Activated CD4-positive, alpha-beta T cell treated with anti-CD3 and anti-CD28 coated beads, Interleukin-2, Interleukin-4, amounts not matched to agents 100 ng/mL and 50 ng/mL, durations not matched to agents 16 hours and 8 hours (primary cell): ENCODE measurements at regions not wholly inside any gene's neighbourhood (a gene's known extent, or its start where the extent isn't known, plus 50 kb on each side); places are given as distances from the start of the nearest gene placed in this dataset.
"Not testable (repeated sequence)": the region's sequence is repeated elsewhere in the genome, so short reads cannot be mapped to it uniquely, and the experiment has no call there.

Experiments used
- DNase-seq: peaks from one replicate; pipeline ENCODE4 v3.0.0-alpha.2; 2020; ENCODE audit warnings: low spot score

DNA sequence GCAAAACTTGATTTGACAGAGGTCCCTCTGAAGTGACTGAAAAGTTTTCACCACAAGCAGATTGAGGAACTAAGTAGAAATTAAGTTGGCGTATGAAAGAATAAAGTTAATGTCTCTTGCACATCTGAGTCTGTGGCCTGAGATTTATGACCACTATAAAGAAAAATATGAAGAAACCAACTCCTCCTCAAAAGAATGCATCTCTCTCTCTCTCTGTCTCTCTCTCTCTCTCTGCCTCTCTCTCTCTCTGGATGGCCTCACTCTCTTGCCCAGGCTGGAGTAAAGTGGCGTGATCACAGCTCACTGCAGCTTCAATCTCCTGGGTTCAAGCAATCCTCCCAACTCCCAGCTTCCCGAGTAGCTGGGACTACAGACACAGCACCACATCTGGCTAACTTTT lies 55.2 kb downstream of the RPL22L1 start:
- DNase-seq, result no peak

DNA sequence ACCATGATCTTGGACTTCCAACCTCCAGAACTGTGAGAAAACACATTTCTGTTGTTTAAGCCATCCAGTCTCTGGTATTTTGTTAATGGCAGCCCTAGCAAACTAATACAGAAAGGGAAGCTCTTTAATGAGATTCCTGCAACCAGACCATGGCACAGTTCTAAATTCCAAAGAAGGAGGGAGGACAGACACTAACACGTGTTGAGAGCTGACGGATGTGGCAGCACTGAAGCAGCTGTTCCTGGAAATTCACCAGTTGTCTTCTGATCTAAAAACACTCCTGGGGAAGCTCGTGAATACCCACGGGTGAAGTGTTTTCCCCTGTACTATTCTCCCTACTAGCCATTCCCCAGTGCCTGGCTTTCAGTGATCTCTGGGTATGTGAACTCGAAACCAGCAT lies 56.7 kb downstream of the RPL22L1 start:
- no peak for DNase-seq

DNA sequence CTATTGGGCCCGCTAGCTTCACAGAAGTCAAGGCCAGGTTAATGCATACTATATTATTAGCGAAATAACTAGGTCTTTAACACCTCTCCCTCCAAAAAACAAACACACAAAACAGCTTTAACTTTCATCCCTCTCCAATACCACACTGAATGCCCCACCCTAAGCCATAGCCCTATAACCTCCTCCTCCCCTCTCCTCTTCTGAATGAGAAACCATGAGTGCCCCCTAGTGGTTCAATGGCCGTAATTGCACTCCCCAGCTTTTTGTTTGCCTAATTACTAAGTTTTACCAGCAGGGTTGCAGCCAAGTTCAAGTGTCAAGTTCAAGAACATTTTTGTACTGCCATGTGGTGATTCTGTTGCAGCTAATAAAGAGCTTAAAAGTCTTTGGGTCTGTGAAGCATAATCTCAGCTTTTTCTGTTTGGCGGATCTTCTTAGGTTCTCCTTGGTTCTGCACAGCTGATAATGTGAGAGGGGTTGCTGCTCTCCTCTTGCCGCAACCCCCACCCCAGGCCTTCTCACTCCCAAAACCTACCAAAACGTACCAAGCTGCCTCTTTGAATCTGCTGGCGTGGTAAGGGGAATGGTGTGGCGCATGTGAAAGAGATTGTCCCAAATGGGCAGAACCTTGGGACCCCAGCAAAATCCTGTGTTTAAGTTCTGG lies 57.9 kb downstream of the RPL22L1 start:
- DNase-seq, result peak; percentile 78

DNA sequence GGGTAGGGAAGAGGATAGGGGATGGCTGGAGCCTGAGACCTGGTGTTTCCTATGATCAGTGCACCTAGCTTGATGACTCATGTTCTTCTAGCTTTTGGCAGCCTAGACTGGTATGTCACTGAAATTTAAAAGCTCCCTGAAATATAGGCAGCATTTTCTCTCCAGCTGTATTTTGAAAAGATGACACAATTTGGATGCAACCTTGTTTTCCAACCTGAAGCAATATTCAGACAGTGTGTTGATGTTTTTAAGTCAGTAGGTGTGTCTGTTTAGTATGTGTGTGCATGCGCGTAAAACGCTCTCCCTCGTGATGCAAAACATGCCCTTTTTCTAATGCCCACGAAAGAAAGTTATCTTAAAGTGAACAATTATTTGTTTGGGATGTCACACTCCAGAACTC lies 58.5 kb downstream of the RPL22L1 start:
- no peak for DNase-seq

DNA sequence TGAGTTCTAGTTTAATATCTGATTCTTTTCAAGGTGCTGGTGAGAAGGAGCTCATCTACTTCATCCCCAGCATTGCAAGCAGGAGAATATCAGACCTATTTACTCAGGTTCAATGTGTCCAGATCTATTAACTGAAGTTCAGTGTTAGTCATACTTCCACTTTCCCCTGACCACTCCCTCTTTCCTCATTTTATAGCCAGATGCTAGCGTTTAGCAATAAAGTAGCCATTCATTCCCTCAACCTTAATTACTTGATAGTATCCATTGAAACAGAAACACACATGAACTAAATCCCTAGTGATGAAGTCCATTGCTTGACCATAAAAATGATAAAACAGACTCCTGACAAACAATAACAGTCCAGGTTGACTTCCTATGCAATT lies 60.0 kb downstream of the RPL22L1 start:
- DNase-seq, result no peak

DNA sequence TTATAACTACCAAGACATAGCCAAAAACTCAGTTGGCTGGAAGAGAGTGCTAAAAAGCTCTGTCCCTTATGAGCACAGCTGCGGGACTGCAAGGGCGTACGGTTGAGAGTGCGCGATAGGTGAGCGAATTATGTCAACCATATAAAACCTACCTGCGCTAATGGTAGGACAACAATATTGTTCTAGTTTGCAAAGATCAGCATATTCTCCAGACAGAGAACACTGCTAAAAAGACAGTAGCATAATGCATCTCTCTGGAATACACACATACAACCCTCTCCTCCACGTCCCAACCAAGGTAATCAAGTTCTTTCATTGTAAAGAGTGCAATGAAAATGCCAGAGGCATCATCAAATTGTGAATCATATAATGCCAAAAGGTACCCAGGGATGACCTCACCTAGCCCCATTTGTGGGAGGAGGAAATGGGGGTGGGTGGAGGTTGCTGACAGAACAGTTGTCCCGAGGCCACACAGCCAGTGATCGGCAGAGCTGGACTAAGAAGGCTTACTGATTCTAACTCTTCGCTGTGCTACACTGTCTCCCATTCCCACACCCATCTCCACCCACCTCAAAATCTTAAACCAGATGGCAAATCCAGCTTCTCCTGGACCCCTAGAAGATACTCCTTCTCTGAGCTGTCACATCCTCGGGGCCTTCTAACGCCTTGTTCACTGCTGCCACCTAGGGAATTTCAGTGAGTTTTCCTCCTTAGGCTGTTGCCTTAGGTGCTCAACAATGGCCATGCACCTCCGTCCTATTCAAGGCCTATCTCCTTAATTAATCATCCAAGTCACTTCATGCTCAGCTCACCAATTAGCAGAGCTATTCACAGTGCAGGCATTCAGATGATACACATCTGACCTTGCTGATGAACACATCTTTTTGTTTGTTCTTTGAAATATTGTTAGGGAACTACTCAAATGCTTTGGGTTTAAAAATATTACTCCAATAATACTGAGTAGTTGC lies 60.7 kb downstream of the RPL22L1 start:
- DNase-seq, result peak; percentile 4

DNA sequence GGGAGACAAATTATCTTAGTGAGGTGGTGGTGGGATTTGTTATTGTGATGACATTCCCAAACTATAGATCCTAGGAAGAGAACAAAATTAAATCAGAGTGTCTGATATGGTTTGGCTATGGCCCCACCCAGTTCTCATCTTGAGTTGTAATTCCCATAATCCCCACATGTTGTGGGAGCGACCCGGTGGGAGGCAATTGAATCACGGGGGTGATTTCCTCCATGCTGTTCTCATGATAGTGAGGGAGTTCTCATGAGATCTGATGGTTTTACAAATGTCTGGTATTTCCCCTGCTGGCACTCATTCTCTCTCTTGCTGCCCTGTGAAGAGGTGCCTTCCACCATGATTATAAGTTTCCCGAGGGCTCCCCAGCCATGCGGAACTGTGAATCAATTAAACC lies 62.0 kb downstream of the RPL22L1 start:
- DNase-seq, result no peak

DNA sequence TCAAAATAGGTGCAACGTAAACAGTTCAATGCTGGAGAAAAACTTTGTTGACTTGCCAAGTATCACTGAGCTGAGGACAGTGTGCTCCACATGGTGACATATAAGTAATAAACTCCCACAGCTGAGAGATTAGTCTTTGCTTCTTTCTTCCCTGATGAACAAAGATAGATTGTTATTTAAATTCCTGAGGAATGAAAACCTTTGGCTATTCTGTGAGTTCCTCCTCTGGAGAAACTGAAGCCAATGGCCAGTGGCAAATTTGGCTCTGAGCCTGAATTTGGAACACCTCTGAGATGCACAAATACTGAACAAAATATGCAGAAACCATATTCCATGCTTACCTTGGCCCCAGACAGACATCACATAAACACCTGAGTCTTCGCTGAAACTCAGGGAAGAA lies 63.3 kb downstream of the RPL22L1 start:
- DNase-seq, result no peak

DNA sequence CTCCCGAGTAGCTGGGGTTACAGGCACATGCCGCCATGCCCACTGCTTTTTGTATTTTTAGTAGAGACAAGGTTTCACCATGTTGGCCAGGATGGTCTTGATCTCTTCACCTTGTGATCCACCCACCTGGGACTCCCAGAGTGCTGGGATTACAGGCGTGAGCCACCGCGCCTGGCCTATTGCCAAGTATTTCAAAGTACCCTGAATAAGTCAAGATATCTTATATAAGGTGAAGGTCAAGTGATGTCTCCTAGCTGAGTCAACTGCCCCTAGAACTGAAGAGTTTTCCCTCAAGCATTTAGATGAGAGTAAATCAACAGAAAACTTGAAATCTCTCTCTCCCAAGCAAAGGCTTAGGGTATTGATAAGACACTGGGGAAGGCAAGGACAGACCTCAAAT lies 63.9 kb downstream of the RPL22L1 start:
- no peak for DNase-seq

DNA sequence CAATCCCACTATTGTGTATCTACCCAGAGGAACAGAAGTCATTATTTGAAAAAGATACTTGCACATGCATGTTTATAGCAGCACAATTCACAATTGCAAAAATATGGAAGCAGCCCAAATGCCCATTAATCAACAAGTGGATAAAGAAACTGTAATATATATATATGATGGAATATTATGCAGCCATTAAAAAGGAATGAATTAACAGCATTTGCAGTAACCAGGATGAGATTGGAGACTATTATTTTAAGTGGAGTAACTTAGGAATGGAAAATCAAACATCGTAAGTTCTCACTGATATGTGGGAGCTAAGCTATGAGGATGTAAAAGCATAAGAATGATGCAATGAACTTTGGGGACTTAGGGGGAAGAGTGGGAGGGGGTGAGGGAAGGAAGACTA lies 64.7 kb downstream of the RPL22L1 start:
- not testable (repeated sequence) for DNase-seq

DNA sequence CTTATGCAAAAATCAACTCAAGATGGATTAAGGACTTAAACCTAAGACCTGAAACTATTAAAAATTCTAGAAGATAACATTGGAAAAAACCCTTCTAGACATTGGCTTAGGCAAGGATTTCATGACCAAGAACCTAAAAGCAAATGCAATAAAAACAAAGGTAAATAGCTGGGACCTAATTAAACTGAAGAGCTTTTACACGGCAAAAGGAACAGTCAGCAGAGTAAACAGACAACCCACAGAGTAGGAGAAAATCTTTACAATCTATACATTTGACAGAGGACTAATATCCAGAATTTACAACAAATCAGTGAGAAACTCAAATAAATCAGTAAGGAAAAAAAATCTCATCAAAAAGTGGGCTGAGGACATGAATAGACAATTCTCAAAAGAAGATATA lies 65.4 kb downstream of the RPL22L1 start:
- not testable (repeated sequence) for DNase-seq

DNA sequence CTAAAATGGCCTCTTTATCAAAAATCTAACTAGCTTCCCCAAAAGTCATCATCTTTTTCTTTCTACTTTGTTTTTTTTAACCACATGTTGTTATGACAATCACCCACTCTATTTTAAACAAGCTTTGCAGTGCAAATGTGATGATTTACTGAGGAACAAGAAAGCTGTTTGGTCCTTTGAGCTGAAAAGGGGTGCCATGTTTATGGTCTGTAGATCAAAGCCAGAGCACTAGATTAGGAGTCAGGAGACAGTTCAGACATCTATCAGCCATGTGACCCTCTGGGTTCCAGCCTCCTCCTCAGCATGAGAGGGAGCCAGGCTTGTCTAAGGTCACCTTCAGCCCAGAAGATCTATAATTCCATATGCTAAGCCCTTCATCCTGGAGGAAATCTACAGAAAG lies 65.9 kb downstream of the RPL22L1 start:
- DNase-seq, result no peak

DNA sequence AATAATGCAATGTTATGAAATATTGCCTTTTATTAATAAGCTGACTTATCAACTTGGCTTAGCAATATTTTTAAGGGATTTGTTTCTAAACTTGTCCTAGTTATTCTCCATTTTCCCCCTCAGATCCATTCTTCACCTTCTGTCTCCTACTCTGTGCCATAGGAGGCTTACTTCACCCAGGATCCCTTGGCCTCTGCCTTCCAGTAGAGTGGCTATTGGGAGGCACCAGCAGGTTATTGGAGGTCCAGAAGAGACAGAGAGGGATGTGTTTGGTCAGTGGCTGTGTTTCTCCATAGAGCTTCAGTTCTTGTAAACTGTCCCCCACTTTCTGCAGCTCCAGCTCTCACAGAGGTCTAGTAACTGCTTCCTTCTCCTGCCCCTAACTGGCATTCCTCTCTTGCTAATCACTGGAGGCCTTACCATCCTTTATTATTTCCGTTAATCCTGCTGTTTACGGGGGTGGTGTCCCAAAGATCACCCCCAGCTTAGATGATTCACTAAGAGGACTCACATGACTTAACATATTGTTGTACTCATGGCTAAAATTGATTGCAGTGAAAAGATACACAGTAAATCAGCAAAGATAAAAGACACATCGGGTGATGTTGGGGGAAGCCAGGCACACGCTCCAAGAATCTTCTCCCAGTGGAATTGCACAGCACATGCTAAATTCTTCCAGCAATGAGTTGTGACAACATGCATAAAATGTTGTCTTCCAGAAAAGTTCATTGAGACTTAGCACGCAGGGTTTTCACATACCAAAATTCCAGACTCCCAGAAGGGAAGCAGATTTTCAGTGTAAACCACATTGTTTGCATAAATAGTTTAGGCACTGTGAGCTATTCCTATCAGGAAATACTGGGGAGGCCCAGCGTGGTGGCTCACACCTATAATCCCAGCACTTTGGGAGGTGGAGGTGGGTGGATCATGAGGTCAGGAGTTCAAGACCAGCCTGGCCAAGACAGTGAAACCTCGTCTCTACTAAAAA lies 67.5 kb downstream of the RPL22L1 start:
- DNase-seq, result no peak

DNA sequence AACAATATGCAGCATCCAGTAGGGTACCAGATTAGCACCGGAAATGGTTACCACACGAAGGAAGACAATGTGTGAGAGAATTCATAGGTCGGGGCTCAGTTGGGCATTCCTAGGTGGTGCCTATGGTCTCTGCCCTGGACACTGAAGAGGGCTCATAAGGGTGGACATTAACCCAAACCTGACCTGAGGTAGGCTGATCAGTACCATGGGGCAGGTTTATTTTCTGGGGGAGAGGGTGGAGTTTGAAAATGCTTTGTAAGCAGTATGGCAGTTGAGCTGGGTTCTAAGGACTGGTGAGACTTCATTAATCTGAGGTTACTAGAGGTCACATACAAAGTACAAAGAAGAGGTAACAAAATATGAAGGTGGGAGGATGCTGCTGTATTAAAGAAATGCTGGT lies 68.4 kb downstream of the RPL22L1 start:
- no peak for DNase-seq

DNA sequence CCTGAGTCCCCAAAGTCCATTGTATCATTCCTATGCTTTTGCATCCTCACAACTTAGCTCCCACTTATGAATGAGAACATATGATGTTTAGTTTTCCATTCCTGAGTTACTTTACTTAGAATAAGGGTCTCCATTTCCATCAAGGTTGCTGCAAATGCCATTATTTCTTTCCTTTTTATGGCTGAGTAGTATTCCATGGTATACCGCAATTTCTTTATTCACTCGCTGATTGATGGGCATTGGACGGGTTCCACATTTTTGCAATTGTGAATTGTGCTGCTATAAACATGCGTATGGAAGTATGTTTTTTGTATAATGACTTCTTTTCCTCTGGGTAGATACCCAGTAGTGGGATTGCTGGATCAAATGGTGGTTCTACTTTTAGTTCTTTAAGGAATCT lies 69.7 kb downstream of the RPL22L1 start:
- not testable (repeated sequence) for DNase-seq

DNA sequence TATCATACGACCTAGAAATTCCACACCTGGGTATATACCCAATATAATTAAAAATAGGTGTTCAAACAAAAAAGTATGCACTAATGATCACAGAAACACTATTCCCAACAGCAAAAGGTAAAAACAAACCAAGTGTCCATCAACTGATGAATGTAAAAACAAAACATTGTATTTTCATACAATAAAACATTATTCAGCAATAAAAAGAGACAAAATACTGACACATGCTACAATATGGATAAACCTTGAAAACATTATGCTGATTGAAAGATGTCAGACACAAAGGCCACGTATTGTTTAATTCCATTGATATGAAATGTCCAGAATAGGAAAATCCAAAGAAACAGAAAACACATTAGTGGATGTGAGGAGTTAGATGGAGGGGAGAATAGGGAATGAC lies 71.0 kb downstream of the RPL22L1 start:
- no peak for DNase-seq

DNA sequence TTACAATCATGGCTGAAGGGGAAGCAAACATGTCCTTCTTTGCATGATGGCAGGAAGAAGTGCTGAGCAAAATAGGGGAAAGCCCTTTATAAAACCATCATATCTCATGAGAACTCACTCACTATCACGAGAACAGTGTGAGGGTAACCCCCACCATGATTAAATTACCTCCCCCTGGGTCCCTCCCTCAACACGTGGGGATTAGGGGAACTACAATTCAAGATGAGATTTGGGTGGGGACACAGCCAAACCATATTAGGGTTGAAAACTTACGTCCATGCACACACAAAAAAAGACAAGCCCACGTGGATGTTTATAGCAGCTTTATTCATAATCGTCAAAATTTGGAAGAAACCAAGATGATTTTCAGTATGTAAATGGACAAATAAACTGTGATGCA lies 72.3 kb downstream of the RPL22L1 start:
- no peak for DNase-seq

DNA sequence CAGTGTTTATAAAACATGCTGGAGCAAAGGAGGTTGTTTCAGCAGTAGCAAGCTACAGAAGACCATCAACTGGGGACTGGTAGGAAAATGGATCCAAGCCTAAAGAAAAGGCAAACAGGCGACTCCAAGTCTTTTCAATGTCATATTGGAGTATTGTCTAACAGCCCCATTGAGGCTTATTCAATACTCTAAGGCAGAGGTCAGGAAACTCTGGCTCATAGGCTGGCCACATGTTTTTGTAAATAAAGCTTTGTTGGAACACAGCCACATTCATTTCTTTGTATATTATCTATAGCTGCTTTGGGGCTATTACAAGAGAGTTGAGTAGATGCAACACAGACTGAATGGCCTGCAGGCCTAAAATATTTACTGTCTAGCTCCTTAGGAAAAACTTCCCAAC lies 77.5 kb downstream of the RPL22L1 start:
- no peak for DNase-seq

DNA sequence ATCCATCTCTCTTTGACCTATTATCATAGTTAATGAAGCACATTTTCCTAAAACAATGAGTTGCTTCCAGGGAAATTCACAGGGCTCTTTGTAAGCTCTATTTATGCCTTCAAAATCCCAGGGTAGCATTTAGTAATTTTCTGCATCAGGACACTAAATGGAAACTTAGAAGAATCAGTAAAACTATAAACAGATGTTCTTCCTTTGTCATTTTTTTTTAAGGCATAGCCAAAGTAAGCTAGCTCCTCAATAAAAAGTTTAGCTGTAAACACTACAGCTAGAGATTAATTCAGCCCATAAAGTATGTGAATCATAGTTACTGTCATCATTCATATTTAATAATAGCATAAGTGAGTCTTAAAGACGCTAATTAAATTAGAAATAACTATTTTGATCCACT lies 79.3 kb downstream of the RPL22L1 start:
- no peak for DNase-seq

DNA sequence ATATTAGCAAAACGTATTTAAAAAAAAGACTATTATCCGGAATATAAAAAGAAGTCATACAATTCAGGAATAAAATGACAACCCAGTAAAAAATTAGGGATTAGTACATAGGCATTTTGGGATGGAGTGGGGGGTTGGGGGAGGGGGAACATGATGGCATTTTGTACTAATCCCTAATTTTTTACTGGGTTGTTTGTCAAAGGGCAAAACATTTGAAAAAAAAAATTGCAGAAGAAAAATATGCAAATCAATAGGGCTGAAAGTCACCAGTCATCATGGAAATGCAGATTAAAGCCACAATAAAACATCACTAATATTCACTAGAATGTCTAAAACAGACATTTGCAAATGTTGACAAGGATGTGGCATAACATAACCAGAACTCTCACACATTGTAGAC lies 82.5 kb downstream of the RPL22L1 start:
- no peak for DNase-seq

DNA sequence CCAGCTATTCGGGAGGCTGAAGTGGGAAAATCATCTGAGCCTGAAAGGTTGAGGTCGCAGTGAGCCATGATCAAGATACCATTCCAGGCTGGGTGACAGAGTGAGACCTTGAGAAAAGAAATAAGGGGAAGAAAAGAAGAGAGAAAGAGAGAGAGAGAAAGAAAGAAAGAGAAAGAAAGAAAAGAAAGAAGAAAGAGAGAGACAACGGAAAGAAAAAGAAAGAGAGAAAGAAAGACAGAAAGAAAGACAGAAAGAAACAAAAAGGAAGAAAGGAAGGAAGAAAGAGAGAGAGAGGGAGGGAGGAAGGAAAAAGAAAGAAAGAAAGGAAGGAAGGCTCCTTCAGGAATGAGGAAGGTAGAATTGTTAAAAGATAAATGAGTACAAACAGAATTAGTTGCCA lies 84.5 kb downstream of the RPL22L1 start:
- no peak for DNase-seq

DNA sequence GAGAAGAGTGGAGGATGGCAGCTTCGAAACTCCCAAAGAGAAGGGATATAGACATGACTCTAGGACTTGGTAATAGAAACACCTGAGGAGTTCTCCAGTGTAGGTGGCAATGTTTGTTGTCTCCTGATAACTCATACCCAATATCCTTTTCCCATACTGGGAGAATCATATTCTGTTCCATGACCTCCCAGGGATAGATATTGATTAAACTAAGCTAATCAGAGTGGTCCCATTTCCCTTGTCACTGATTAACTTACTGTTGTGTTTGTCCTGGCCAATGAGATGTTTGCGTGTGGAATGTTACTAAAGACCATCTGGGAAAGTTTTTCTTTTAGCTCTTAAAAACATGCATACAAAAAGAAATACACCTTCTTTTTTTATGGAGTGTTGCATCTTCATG lies 85.6 kb downstream of the RPL22L1 start:
- no peak for DNase-seq
